Neural crest cell (in vitro differentiated cells): ENCODE measurements at regions not wholly inside any gene's neighbourhood (a gene's known extent, or its start where the extent isn't known, plus 50 kb on each side); places are given as distances from the start of the nearest gene placed in this dataset.
"Not testable (repeated sequence)": the region's sequence is repeated elsewhere in the genome, so short reads cannot be mapped to it uniquely, and the experiment has no call there.

Experiments used
- DNase-seq: peaks from one replicate; pipeline ENCODE4 v3.0.0; 2021; ENCODE audit warnings: low read depth, mixed read lengths, low spot score
- H3K27ac Mint-ChIP-seq: one replicate; pipeline ENCODE4 v1.8.0; 2021; ENCODE audit warnings: mild to moderate bottlenecking, mixed read lengths; ENCODE audit not compliant: unreplicated experiment
- H3K27me3 Mint-ChIP-seq: 2 replicates; pipeline ENCODE4 v1.8.0; 2021; ENCODE audit warnings: low read depth, mild to moderate bottlenecking, mixed read lengths
- H3K36me3 Mint-ChIP-seq: 2 replicates; pipeline ENCODE4 v1.8.0; 2021; ENCODE audit warnings: low read depth, mild to moderate bottlenecking, mixed read lengths
- H3K4me1 Mint-ChIP-seq: 2 replicates; pipeline ENCODE4 v1.8.0; 2021; ENCODE audit warnings: mixed read lengths
- H3K4me3 Mint-ChIP-seq: one replicate; pipeline ENCODE4 v1.8.0; 2021; ENCODE audit warnings: mild to moderate bottlenecking, mixed read lengths
- H3K9me3 Mint-ChIP-seq: 2 replicates; pipeline ENCODE4 v1.8.0; 2021; ENCODE audit warnings: mixed read lengths
- TF ChIP-seq, protein P1 (sequence below): fragments of 200-600 bp; sonication (generic); conservative IDR thresholded peaks from 2 replicates; pipeline ENCODE4 v1.5.0; 2021; ENCODE audit warnings: antibody characterized with exemption, mild to moderate bottlenecking

- H3K4me3 Mint-ChIP-seq: no peak overlapping the region
- DNase-seq: no peak
Measured at GRCh38 chr3:75506603-75507002, 157.5 kb upstream of the FRG2C start.

GRCh38 chr3:75507956-75508355 is 156.2 kb upstream of the FRG2C start:
- H3K4me1 Mint-ChIP-seq, H3K27ac Mint-ChIP-seq, H3K36me3 Mint-ChIP-seq, H3K4me3 Mint-ChIP-seq, DNase-seq, H3K27me3 Mint-ChIP-seq: not testable (repeated sequence)
- peaks cover 13% of the 10 kb centered on the region for H3K9me3 Mint-ChIP-seq

More at GRCh38 chr3:75506603-75507002, 157.5 kb upstream of the FRG2C start:
- TF ChIP-seq, protein P1, sequence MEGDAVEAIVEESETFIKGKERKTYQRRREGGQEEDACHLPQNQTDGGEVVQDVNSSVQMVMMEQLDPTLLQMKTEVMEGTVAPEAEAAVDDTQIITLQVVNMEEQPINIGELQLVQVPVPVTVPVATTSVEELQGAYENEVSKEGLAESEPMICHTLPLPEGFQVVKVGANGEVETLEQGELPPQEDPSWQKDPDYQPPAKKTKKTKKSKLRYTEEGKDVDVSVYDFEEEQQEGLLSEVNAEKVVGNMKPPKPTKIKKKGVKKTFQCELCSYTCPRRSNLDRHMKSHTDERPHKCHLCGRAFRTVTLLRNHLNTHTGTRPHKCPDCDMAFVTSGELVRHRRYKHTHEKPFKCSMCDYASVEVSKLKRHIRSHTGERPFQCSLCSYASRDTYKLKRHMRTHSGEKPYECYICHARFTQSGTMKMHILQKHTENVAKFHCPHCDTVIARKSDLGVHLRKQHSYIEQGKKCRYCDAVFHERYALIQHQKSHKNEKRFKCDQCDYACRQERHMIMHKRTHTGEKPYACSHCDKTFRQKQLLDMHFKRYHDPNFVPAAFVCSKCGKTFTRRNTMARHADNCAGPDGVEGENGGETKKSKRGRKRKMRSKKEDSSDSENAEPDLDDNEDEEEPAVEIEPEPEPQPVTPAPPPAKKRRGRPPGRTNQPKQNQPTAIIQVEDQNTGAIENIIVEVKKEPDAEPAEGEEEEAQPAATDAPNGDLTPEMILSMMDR: no peak
- peaks cover 10% of the 10 kb centered on the region for H3K9me3 Mint-ChIP-seq
- peaks cover 13% of the 10 kb centered on the region for H3K4me1 Mint-ChIP-seq
- H3K36me3 Mint-ChIP-seq: peaks cover 6% of the 10 kb centered on the region
- no peak overlapping the region for H3K27ac Mint-ChIP-seq
- H3K27me3 Mint-ChIP-seq: no peaks in the 10 kb centered on the region

- H3K4me1 Mint-ChIP-seq, H3K27ac Mint-ChIP-seq, H3K27me3 Mint-ChIP-seq, DNase-seq, H3K4me3 Mint-ChIP-seq: not testable (repeated sequence)
- Mint-ChIP-seq H3K36me3 (peaks cover 10% of the 10 kb centered on the region), H3K9me3 (peaks cover 17% of the 10 kb centered on the region)
Measured at GRCh38 chr3:75527657-75528056, 136.5 kb upstream of the FRG2C start.

- not testable (repeated sequence) for H3K27me3 Mint-ChIP-seq, H3K36me3 Mint-ChIP-seq, H3K4me1 Mint-ChIP-seq, H3K4me3 Mint-ChIP-seq, H3K27ac Mint-ChIP-seq
- H3K9me3 Mint-ChIP-seq: peaks cover 15% of the 10 kb centered on the region
- TF ChIP-seq, protein P1: peak; percentile 63
- DNase-seq: peak; percentile 14
Measured at GRCh38 chr3:75552095-75552494, 112.0 kb upstream of the FRG2C start.

DNA sequence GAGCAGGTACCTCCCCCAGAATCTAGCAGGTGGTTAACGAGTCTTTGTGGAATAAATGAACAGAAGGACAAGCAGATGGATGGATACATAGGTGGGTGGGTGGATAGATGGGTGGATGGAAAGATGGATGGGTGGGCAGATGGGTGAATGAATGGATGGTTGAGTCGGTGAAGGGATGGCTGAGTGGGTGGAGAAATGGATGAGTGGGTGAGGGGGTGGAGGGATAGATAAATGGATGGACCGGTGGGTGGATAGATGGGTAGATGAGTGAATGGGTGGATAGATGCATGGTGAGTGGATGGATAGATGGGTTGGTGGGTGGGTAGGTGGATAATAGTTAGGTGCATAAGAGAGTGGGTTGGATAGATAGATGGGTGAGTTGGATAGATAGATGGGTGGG is 99.7 kb upstream of the FRG2C start:
- not testable (repeated sequence) for DNase-seq, H3K4me3 Mint-ChIP-seq, H3K9me3 Mint-ChIP-seq, H3K27ac Mint-ChIP-seq, H3K36me3 Mint-ChIP-seq, H3K4me1 Mint-ChIP-seq
- peaks cover 10% of the 10 kb centered on the region for H3K27me3 Mint-ChIP-seq

GRCh38 chr3:75572303-75572702 is 91.8 kb upstream of the FRG2C start:
- not testable (repeated sequence) for H3K36me3 Mint-ChIP-seq, DNase-seq, H3K9me3 Mint-ChIP-seq, H3K4me3 Mint-ChIP-seq, H3K4me1 Mint-ChIP-seq, H3K27ac Mint-ChIP-seq
- peaks cover 12% of the 10 kb centered on the region for H3K27me3 Mint-ChIP-seq

GRCh38 chr3:75579091-75579490 is 85.0 kb upstream of the FRG2C start:
- H3K27ac Mint-ChIP-seq, H3K36me3 Mint-ChIP-seq, H3K9me3 Mint-ChIP-seq, H3K4me1 Mint-ChIP-seq, DNase-seq: not testable (repeated sequence)
- peaks cover 63% of the 10 kb centered on the region for H3K27me3 Mint-ChIP-seq
- H3K4me3 Mint-ChIP-seq: peak overlapping the region; percentile 78

DNA sequence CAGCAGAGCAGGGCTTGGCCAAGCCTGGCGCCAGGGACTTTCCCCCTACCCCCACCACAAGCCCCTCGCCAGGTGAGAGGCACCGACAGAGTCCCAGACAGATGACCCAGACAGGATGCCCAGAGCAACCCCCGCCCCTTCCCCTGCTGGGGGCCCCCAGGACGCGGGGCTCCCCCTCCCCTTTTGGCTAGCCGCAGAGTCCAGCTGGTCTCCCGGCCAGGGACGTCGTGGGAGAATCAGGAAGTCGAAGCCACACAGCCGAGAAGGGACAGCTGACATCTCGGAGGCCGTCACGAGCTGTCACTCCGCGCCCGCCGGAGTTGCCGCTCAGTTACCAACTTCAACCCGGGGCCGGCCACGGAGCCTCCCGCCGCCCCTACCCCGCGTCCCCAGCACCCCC is 84.6 kb upstream of the FRG2C start:
- H3K4me3 Mint-ChIP-seq: peak overlapping the region; percentile 78
- H3K4me1 Mint-ChIP-seq, H3K9me3 Mint-ChIP-seq, H3K36me3 Mint-ChIP-seq, H3K27ac Mint-ChIP-seq, DNase-seq: not testable (repeated sequence)
- H3K27me3 Mint-ChIP-seq: peaks cover 67% of the 10 kb centered on the region
